ENCODE measurements at regions not wholly inside any gene's neighbourhood (a gene's known extent, or its start where the extent isn't known, plus 50 kb on each side); places are given as distances from the start of the nearest gene placed in this dataset.

DNA sequence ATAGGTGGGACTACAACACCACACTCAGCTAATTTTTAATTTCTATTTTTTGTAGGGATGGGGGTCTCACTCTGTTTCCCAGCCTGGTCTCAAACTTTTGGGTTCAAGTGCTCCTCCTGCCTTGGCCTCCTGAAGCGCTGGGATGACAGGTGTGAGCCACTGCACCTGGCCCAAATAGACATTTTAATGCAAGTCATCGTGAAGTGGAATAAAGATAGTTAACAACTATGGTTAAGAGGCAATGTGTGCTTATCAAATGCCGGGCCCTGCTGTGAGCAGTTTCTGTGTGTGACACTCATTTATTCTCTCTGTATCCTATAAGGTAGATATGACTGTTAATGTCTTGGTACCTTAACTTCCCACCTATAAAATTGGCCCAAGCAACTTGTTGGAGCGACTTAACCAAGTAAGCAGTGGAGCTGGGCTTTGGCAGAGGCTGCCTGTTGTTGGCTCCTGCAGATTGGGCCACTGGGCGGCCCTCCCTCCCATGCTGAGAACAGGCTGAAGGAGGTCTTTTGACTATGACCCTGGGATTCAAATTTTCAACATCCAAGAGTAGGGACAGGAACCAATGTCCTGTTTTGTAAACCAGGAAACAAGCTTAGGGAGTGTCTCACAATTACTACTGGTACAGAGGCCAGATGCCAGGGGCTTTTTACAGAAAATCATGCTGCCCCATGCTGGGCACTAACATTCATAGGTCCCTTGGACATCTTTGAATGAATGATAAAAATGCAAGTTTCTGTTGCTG, 450.7 kb downstream of the TSHZ3 start:
- no peak for DNase-seq (ENCODE audit: low read depth in 2 of 2)

DNA sequence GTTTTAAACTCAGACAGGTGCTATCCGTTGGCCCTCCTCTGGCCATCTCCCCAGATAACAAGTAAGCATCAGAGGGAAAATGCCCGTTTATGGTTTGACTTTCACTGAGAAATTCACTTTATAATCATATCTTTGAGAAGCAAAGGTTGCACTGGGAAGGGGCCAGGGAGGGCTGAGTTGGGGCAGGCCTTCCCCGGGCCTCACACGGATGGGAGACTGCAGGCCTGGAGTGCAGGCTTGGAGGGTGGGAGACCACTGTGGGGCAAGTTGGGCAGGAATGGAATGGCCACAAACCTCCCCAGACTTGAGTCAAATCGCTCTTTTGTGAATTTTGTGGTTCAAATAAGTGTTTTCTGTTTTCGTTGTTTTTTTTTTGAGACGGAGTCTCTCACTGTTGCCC, 451.7 kb downstream of the TSHZ3 start:
- no peak for DNase-seq (ENCODE audit: low read depth in 2 of 2)

DNA sequence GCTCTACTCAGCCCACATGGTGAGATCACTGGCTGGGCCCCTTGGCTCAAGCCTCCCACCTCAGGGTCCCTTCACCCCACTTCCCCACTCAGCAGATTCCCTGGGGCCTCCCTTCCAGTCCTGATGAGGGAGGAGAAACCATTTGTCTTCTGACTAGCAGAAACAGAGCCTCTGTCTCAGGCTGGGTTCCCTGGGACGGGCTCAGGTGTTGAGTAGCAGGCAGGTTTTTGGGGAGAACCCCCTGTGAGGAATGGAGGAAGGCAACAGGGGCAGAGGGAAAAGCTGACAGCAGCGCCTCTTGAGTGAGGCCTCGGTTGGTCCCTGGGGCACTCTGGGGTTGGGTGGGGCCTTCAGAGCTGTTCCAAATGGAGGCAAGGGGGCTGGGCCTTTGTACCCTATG, 452.2 kb downstream of the TSHZ3 start:
- DNase-seq (ENCODE audit: low read depth in 2 of 2): no peak

DNA sequence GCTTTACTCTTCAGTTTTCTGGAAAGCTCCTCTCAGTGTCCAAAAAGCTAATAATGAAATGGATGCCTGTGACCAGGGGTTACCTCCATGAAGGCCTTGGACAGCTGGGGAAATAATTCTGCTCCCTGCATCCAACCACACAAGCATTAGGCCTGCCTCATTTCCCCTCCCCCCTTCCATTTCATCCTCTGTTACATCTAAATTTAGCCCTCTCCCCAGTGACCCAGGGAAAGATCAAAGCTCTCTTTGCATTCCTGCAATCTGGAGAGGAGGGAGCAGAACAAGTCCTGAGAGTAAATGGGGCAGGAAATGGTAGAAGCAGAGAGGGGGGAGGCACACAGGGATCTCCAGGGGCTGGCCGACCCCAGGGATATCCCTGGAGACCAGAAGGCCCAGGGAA, 452.7 kb downstream of the TSHZ3 start:
- no peak for DNase-seq (ENCODE audit: low read depth in 2 of 2)

DNA sequence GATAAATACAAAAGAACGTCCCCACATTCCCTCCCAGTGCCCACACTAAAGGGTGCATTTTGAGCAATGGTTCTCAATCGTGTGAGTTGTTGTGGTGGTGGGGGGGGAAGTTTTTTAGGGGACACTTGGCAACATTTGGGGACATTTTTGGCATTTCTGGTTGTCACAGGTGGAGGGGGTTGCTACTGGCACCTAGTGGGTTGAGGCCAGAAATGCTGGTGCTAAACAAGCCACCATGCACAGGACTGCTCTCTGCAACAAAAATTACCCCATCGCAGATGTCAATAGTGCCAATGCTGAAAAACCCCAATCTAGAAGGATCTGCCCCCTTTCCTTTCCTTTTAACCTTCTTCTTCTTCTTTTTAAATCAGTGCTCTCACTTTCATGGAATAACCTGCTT, 453.3 kb downstream of the TSHZ3 start:
- no peak for DNase-seq (ENCODE audit: low read depth in 2 of 2)

DNA sequence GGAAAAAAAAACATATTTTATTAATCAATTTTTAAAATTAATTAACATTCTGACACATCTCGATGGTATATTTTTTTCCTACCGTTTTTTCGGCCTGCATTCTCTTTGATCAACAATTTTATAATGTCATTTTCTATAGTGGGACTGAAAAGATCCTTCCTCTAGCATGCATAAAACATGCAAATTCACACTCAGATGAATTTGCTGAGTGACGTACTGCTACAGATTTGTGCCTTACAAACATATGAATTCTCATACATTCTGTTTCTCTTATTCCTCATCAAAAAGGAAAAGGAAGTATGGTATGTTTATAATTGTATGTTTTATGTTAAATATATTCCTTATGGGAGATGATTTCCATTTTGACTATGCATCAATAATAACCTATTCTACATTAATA, 458.2 kb downstream of the TSHZ3 start:
- DNase-seq (ENCODE audit: low read depth in 2 of 2): no peak

DNA sequence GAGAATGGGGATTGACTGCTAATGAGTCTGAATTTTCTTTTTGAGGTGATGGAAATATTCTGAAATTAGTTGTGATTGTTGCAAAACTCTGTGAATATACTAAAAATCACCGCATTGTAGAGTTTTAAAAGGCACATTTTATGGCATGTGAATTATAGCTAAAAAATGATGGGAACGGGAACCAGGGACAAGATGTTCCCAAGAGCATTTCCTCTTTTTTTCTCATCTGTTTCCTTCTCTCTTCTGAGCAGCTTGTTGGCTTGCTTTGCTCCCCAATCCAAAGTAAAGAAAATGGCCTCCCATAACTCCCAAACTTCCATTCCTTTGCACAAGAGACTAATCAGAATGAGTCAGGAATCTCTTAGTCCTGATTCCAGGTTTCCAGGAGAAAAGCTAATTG, 459.2 kb downstream of the TSHZ3 start:
- DNase-seq (ENCODE audit: low read depth in 2 of 2): no peak

DNA sequence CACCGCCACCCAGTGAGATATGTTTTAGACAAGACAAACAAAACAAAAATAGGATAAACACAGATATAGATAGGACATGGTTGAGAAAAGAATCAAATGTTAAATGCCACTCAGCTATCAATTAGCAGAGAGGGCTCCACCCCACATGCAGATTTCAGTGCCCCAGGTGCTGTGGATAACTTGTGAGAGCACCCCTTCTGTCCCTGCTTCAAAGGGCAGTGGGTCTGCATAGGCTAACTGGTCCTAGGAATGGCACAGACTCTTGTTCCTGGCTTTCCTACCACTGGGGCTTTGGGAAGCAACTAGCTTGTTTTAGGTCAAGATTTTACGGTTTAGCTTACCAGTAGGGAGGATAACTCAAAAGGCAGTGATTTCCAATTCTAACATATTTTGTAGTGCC, 460.3 kb downstream of the TSHZ3 start:
- no peak for DNase-seq (ENCODE audit: low read depth in 2 of 2)

DNA sequence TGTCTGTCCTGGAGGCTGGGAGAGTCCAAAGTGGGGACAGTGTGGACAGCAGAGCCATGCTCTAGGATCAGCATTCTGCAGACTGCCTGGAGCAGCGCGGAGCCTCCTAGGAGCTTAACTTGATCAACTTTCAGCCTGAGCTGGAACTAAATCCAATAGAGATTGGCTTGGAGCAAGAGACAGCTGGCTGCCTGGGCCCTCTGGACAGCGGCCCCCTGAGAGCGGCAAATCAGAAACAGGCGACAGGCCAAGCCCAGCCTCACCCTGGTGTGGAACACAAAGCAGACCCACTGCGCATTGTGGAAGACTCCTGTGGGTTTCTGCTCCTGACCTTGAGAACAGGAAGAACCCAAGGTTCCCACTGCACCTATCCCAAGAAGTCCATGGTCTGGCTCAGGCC, 462.2 kb downstream of the TSHZ3 start:
- no peak for DNase-seq (ENCODE audit: low read depth in 2 of 2)

DNA sequence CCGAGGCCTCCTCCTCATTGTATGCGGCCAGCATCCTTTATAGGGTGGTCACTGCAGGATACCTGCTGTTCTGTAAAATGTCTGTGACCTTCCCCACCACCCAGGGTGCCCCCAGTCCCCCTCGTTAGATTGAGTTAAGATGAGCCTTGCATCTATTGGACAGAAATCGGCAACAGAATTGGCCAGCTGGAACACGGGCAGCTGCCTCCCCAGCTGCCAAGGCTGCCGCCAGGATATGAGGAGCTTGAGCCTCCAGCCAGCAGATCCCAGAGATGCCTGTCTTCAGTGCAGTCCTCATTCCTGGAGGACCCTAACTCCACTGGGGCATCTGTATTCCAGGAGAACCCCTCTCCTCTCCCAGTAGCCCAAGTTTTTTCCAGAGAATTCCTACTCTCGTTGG, 463.0 kb downstream of the TSHZ3 start:
- DNase-seq (ENCODE audit: low read depth in 2 of 2): no peak

DNA sequence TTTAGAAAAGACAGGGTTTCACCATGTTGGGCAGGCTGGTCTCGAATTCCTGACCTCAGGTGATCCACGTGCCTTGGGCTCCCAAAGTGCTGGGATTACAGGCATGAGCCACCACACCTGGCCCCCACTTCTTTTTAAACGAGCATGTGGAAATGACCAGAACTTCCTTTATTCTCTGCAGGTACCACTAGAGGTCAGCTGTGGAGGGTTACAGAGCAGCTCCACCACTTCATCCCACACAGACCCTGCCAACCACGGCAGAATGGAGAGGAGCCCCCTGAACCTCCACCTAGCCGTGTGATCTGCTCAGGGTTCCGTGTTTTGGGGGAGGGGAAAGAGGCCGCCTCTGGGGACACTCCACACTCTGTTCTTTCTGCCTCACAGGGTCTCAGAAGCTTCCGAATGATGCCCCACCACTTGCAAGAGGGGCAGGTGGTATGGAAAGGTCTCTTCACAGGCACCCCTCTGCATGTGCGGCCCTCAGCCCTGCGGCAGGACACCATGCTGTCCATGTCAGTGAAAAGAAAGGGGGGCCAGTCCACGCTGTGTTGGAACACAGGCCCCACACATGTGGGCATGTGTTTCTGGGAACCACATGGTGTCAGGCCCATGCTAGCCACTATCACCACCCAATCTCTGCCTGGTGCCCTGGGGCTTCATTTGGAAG, 465.0 kb downstream of the TSHZ3 start:
- no peak for DNase-seq (ENCODE audit: low read depth in 2 of 2)

DNA sequence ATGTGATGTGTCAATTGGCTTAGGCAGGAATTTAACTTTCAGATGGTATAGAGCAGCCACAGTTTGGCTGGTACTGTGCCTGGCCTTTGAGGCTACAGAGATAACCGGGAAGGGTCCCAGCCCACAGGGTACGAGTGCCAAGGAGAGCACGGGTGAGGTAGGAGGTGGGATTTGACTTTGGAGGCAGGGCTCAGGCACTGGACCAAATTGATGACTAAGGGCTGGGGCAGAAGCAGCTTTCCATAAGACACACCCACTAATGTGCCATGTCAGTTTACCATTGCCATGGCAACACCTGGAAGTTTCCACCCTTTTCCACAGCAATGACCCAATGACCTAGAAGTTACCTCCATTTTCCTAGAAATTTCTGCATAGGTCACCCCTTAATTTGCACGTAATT, 466.2 kb downstream of the TSHZ3 start:
- DNase-seq (ENCODE audit: low read depth in 2 of 2): no peak

DNA sequence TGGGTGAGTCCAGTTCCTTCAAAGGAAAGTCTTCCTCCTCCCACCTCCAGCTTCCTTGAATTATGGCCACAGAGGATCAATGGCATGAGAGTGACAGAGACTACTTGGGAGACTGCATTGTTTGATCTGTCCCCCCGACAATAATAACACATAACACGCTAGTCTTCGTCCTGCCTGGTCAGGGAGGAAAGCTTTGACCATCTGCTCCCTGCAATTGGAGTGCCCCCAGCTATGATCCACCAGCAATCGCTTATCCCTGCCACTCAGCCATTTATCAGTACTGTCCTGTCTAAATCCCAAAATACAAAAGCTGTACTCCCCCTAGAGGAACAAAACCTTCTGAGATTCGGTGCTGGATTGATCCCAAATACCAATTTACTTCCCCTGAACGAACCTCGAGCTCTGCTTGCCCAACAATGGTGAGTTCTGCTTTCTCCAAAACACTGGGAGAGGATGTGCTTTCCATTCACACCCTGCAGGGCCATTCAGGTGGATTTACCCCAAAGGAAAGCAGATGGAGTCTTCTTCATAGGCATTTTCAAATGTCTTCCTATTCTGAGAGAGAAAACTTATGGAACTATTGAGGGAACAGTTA, 466.7 kb downstream of the TSHZ3 start:
- no peak for DNase-seq (ENCODE audit: low read depth in 2 of 2)

DNA sequence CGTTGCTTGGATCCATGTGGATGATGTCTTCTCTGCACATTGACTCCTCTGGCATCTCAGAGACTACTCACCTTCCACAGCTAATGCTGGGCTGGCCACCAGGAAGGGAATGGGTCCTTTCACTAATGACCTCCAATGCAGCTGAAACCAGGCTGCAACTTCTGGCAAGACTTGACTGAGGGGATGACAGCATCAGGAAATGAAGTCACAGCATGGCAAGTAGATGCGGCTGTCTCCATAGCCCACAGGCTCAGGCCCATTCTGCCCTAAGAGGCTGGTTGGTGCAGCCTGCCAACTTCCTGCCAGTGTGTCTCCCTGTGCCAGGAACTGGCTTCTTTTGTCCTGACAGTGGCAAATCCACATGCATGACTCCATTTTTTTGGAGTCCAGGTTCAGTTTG, 467.3 kb downstream of the TSHZ3 start:
- no peak for DNase-seq (ENCODE audit: low read depth in 2 of 2)

DNA sequence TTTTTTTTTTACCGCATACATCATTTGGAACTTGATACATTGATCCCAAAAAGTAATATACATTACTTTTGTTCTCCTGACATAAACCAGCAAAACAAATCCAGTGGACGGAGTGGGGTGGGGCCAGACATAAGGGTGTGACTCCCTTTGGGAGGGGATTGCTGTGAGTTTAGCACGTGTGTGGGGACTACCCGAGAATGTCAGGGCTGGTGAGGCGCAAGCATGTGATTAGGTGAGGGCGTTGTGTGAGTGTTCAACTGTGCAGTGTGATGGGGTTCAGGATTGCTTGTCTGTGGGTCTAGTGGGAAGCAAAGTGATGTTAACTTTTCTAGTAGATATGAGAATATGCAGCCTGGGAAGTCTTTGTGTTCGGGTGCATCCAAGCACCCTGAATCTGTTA, 468.0 kb downstream of the TSHZ3 start:
- DNase-seq (ENCODE audit: low read depth in 2 of 2): no peak

DNA sequence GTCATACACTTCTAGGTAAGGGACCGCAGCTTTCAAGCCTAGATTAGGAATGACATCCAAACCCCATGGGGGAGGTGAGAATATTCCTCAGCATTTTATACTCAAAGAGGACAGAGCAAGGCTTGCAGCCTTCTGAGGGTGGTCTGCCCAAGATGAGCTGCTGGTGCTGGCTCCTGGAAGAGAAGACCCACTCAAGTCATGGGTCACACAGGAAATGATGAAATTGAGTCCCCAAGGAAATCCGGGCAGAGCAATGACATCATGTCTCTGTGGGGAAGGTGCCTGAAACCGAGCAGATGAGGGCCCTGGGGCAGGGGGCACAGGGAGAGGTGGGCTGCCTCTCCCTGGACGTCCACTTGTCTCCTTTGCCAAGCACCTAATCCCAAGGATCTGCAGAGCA, 468.7 kb downstream of the TSHZ3 start:
- DNase-seq (ENCODE audit: low read depth in 2 of 2): no peak

DNA sequence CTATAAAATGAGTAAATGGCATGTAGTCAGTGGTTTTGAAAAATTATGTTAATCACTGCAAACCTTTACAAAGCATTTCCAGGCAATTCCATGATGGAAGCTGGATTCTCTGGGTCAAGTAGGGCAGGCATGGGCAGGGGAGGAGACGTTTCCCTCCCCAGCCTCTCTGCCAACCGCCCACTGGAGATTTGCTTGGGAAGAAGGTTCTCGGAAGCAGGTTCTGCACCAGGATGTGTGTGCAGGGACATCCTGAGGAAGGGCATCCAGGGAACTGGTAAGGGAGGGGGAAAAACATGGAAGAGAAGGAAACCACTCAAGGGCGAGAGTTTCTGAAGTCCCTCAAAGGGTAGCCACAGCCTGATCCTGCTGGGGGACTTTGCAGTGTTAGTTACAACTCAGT, 469.1 kb downstream of the TSHZ3 start:
- DNase-seq (ENCODE audit: low read depth in 2 of 2): no peak

DNA sequence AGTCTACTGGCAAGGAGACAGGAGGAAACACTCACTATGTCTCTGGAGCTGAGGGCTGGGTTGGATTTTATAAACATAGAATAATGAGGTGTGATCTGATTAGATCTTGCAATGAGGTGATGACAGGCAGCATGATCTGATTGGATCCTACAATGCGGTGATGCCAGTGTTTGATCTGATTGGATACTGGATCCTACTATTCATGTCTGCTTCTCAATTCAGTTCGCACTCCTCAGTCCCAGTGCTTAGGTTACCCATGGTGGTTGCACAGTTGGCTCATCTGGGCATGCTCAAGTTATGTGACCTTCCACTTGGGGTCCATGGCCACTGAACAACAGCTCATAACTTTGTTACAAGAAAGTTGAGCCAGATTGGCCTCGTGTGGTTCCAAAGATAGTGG, 469.5 kb downstream of the TSHZ3 start:
- no peak for DNase-seq (ENCODE audit: low read depth in 2 of 2)

DNA sequence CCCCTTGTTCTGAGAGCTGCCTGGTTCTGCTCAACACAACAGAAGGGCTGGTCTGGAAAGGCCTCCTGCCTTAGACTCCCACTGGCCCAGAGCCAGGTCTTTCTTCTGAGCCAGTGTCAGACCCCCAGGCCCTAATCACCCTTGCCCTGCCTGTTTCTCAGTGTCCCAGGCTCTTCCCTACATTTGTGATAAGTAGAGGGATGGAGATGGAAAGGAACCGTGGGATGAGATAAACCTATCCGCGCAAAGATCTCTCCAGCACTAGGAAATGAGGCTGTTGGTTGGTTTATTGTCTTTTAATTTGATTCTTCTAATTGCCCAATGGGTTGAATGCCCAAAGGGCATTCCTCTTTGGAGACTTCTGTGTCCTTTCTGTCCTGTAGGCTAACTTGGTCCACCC, 470.0 kb downstream of the TSHZ3 start:
- no peak for DNase-seq (ENCODE audit: low read depth in 2 of 2)

DNA sequence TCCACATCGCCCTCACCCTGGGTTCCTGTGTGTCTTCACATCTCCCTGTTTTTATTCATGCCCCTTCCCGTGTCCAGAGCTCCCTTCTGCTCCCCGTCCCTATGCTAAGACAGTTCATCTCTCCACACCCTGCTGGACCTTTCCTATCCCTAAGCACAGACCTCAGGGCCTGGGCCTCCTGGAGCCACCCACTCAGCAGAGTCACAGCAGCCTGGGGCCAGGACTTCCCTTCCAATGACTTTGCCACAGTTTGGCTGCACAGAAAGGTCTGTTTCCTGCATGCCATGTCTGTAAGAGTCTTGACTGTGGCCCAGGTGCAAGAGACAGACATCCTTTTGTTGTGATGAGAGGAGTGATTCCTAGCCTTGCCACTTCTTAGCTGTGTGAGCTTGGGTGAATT, 470.7 kb downstream of the TSHZ3 start:
- no peak for DNase-seq (ENCODE audit: low read depth in 2 of 2)

DNA sequence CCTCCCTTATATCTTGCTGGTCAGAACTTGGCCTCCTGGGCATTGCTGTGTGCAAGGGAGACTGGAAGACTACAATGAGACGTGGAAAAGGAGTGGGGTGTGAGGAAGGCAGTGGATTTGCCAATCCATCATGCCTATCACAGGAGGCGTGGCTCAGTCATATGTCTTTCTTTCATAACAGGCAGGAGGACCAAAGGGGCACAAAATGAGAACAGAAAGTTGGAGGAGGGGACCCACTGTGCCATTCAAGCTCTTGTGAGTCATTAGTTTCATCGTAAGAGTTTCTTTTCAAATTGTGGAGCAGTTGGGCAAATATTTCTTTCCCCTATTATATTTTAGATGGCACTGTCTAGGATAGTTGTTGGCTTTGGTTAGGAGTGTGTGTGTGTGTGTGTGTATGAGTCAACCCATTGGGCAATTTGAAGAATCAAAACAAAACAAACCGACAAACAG, 471.5 kb downstream of the TSHZ3 start:
- DNase-seq (ENCODE audit: low read depth in 2 of 2): no peak

DNA sequence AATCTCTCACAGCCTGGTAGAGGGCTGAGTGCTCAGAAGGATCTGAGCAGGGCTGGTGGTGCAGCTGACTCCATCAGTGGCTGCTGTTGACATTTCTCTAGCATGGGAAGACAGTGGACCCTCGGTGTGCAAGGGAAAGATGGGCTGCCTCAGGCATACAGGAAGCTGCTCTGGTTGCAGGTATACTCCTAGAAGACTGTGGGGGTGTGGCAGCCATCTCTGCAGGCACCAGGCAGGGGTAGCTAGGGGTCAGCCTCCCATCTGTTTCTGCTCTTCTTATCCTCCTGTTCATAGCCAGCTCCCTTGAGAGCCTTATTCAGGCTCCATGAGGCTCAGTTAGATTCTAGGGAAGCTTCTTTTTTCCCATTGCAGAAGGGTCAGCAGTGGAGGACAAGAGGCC, 475.5 kb downstream of the TSHZ3 start:
- no peak for DNase-seq (ENCODE audit: low read depth in 2 of 2)

DNA sequence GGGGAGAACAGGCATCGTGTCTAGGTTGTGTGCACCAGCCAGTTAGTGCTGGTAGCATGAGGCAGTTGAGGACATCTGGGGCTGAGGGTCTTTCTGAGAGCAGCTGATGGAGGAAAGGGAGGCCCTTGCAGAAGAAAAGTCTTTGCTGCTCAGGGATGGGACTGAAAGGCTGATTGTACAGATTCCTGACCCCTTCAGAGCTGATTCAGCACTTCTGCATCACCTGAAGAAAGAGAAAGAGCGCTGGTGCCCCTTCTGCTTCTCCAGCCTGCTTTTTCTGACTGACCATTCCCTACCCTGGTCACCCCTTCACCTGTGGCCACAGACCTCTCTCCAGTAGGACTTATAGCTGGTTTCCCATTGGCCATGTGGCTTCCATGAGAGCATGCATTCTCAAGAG, 476.2 kb downstream of the TSHZ3 start:
- no peak for DNase-seq (ENCODE audit: low read depth in 2 of 2)

Data from stimulated activated CD4-positive, alpha-beta T cell treated with anti-CD3 and anti-CD28 coated beads, Interleukin-4, amount 100 ng/mL, for 48 hours (primary cell).